ENCODE measurements at regions not wholly inside any gene's neighbourhood (a gene's known extent, or its start where the extent isn't known, plus 50 kb on each side); places are given as distances from the start of the nearest gene placed in this dataset.

DNA sequence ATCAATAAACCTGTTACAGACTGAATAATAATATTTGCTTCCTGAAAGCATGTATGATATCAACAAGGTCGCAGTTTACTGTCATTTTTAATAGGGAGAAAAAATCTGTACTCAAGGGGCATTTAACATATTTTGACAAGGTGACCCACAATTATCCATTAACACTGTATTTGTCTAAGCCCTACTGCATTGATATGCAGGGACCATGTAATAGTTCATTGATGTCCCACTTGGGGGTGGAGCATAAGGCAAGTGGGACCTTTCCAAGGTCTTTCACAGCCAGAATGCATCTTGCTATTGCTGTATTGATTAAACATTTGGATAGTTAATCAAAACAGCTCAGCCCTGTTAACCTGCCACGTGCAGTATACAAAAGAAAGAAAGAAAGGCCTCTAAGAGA is 502.0 kb downstream of the NR2F1-AS1 start:
- Histone ChIP-seq H3K4me3 (replicated peaks in 1 of 4; ENCODE audit: control extremely low read depth in 1 of 4, insufficient read depth in 1 of 4, low read depth in 3 of 4, low read length in 4 of 4) (no peak overlapping the region), H3K9me3 (ENCODE audit: control insufficient read depth, insufficient read depth, low read depth, low read length) (no peaks in the 10 kb centered on the region), H3K27me3 (ENCODE audit: control insufficient read depth, insufficient read depth, low read length) (no peaks in the 10 kb centered on the region), H3K79me2 (ENCODE audit: control insufficient read depth, insufficient read depth, low read length) (no peaks in the 10 kb centered on the region), H2AFZ (ENCODE audit: low read length) (no peak overlapping the region), H3K9ac (ENCODE audit: insufficient read depth, low read length) (no peak overlapping the region), H3K27ac (ENCODE audit: insufficient read depth, low read length) (no peak overlapping the region), H3K4me2 (ENCODE audit: extremely low read depth, insufficient read depth, low read length) (peak overlapping the region; percentile 82), H3K4me1 (ENCODE audit: control insufficient read depth, extremely low read depth, insufficient read depth, low read length) (peaks cover 2% of the 10 kb centered on the region), H4K20me1 (ENCODE audit: control insufficient read depth, extremely low read depth, insufficient read depth, low read length) (no peaks in the 10 kb centered on the region), H3K36me3 (ENCODE audit: control insufficient read depth, insufficient read depth, low read length) (no peaks in the 10 kb centered on the region)
- no peak for DNase-seq (ENCODE audit: low read depth in 2 of 2)
- TF ChIP-seq, protein P1, sequence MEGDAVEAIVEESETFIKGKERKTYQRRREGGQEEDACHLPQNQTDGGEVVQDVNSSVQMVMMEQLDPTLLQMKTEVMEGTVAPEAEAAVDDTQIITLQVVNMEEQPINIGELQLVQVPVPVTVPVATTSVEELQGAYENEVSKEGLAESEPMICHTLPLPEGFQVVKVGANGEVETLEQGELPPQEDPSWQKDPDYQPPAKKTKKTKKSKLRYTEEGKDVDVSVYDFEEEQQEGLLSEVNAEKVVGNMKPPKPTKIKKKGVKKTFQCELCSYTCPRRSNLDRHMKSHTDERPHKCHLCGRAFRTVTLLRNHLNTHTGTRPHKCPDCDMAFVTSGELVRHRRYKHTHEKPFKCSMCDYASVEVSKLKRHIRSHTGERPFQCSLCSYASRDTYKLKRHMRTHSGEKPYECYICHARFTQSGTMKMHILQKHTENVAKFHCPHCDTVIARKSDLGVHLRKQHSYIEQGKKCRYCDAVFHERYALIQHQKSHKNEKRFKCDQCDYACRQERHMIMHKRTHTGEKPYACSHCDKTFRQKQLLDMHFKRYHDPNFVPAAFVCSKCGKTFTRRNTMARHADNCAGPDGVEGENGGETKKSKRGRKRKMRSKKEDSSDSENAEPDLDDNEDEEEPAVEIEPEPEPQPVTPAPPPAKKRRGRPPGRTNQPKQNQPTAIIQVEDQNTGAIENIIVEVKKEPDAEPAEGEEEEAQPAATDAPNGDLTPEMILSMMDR (conservative IDR thresholded peaks at IDR 0.05 in 1 of 2, IDR thresholded peaks at IDR 0.05 in 1 of 2; ENCODE audit: low read depth in 1 of 2, low read length in 2 of 2) = no peak
- TF ChIP-seq EZH2 (IDR thresholded peaks at IDR 0.05; ENCODE audit: low read length, missing control alignments) = no peak

DNA sequence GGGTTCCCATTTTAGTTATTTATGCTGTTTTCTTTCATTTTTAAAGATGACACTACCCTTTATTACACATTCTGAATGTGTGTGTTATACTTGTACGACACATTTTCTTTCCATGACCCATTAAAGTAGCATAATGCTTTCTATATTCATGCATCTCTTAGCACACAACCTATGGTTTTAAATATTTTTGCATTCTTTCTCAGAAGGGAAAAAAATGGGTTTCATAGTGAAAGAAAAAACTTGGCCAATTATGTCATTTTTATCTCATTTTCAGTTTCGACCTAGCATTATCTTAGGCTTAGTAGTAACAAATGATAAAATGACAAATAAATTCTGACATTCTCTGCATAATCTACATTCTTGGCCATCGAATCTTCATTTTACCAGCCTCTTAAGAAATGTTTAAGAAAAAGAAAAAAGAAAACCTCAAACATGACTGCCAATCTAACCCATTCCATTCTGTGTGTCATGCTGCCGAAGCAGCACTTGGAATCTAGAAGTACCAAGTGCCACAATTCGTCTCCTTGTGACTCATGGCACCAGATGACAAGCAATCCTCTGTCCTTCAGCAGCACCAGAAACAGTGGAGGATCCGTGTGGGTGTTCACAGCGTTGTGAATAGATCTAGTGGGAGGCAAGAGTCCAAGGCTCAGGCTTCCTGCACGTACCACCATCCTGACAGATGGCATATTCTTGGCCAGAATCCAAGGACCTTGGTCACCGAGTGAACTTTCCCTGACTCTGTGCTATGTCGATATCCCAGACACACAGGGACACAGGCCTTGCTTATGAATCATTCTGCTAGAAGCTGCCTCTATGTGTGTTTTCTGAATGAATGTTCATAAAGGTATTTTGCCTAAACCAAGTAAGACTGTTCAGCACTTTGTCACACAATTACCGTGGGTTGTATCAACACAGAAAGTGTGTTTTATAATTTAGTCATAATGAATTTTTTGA is 502.7 kb downstream of the NR2F1-AS1 start:
- H3K4me3 ChIP-seq (replicated peaks in 1 of 4; ENCODE audit: control extremely low read depth in 1 of 4, insufficient read depth in 1 of 4, low read depth in 3 of 4, low read length in 4 of 4) = peak overlapping the region in 3 of 4 experiments; percentile 25 to 35 (median 32)
- H4K20me1 ChIP-seq (ENCODE audit: control insufficient read depth, extremely low read depth, insufficient read depth, low read length) = no peaks in the 10 kb centered on the region
- H3K9me3 ChIP-seq (ENCODE audit: control insufficient read depth, insufficient read depth, low read depth, low read length) = no peaks in the 10 kb centered on the region
- H3K79me2 ChIP-seq (ENCODE audit: control insufficient read depth, insufficient read depth, low read length) = no peaks in the 10 kb centered on the region
- H2AFZ ChIP-seq (ENCODE audit: low read length) = no peak overlapping the region
- H3K9ac ChIP-seq (ENCODE audit: insufficient read depth, low read length) = no peak overlapping the region
- TF ChIP-seq, protein P1 (conservative IDR thresholded peaks at IDR 0.05 in 1 of 2, IDR thresholded peaks at IDR 0.05 in 1 of 2; ENCODE audit: low read depth in 1 of 2, low read length in 2 of 2) = no peak
- no peak for TF ChIP-seq EZH2 (IDR thresholded peaks at IDR 0.05; ENCODE audit: low read length, missing control alignments)
- peak overlapping the region; percentile 40 for H3K27ac ChIP-seq (ENCODE audit: insufficient read depth, low read length)
- peak; percentile 88 to 99 for DNase-seq (ENCODE audit: low read depth in 2 of 2)
- H3K4me1 ChIP-seq (ENCODE audit: control insufficient read depth, extremely low read depth, insufficient read depth, low read length) = peaks cover 5% of the 10 kb centered on the region
- no peaks in the 10 kb centered on the region for H3K36me3 ChIP-seq (ENCODE audit: control insufficient read depth, insufficient read depth, low read length)
- peak overlapping the region; percentile 82 for H3K4me2 ChIP-seq (ENCODE audit: extremely low read depth, insufficient read depth, low read length)
- no peaks in the 10 kb centered on the region for H3K27me3 ChIP-seq (ENCODE audit: control insufficient read depth, insufficient read depth, low read length)

DNA sequence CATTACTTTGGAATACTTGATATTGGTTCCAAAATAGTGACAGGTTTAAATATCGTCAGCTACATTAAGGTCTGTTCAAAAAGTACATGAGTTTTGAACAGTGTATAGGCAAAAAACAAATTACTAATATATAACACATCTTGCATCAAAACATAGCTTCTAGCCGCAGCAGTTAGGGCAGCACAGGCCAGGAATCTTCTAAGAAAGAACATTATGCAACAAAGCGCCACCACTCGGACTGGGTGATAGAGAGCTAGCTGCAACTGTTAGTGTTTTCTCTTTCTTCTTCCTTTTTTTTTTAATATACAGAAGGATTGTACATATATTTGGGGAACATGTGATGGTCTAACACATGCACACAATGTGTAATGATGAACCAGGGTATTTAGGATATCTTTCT is 504.5 kb downstream of the NR2F1-AS1 start:
- no peaks in the 10 kb centered on the region for H4K20me1 ChIP-seq (ENCODE audit: control insufficient read depth, extremely low read depth, insufficient read depth, low read length)
- peaks cover 7% of the 10 kb centered on the region for H3K4me1 ChIP-seq (ENCODE audit: control insufficient read depth, extremely low read depth, insufficient read depth, low read length)
- H3K27ac ChIP-seq (ENCODE audit: insufficient read depth, low read length) = no peak overlapping the region
- no peak overlapping the region for H3K9ac ChIP-seq (ENCODE audit: insufficient read depth, low read length)
- no peak overlapping the region for H2AFZ ChIP-seq (ENCODE audit: low read length)
- no peak overlapping the region for H3K4me3 ChIP-seq (replicated peaks in 1 of 4; ENCODE audit: control extremely low read depth in 1 of 4, insufficient read depth in 1 of 4, low read depth in 3 of 4, low read length in 4 of 4)
- no peak for TF ChIP-seq EZH2 (IDR thresholded peaks at IDR 0.05; ENCODE audit: low read length, missing control alignments)
- TF ChIP-seq, protein P1 (conservative IDR thresholded peaks at IDR 0.05 in 1 of 2, IDR thresholded peaks at IDR 0.05 in 1 of 2; ENCODE audit: low read depth in 1 of 2, low read length in 2 of 2) = no peak
- H3K27me3 ChIP-seq (ENCODE audit: control insufficient read depth, insufficient read depth, low read length) = no peaks in the 10 kb centered on the region
- no peaks in the 10 kb centered on the region for H3K79me2 ChIP-seq (ENCODE audit: control insufficient read depth, insufficient read depth, low read length)
- DNase-seq (ENCODE audit: low read depth in 2 of 2) = peak in 1 of 2 donors; percentile 35
- no peaks in the 10 kb centered on the region for H3K36me3 ChIP-seq (ENCODE audit: control insufficient read depth, insufficient read depth, low read length)
- H3K9me3 ChIP-seq (ENCODE audit: control insufficient read depth, insufficient read depth, low read depth, low read length) = no peaks in the 10 kb centered on the region
- H3K4me2 ChIP-seq (ENCODE audit: extremely low read depth, insufficient read depth, low read length) = no peak overlapping the region

Data from fibroblast of lung (primary cell).